Loucy (cell line): ENCODE measurements at regions not wholly inside any gene's neighbourhood (a gene's known extent, or its start where the extent isn't known, plus 50 kb on each side); places are given as distances from the start of the nearest gene placed in this dataset.

Source experiments
- H2AFZ ChIP-seq: fragments of 200-600 bp; sonication (generic); 2 replicates; pipeline ENCODE4 v1.6.0; 2016; ENCODE audit warnings: antibody characterized with exemption, mild to moderate bottlenecking, low read length, moderate library complexity
- H3F3A ChIP-seq: fragments of 200-600 bp; 2 replicates; pipeline ENCODE4 v1.6.0; 2016; ENCODE audit warnings: antibody characterized with exemption, low read depth, mild to moderate bottlenecking
- H3K27me3 ChIP-seq: fragments of 200-600 bp; sonication (generic); 2 replicates; pipeline ENCODE4 v1.6.1; 2014; ENCODE audit warnings: low read length, mild to moderate bottlenecking; ENCODE audit not compliant: insufficient read depth, poor library complexity, severe bottlenecking
- H3K36me3 ChIP-seq: fragments of 200-600 bp; sonication (generic); 2 replicates; pipeline ENCODE4 v1.6.1; 2016; ENCODE audit warnings: low read length; ENCODE audit not compliant: insufficient read depth
- H3K4me1 ChIP-seq: fragments of 200-600 bp; sonication (generic); 2 replicates; pipeline ENCODE4 v1.5.1; 2014; ENCODE audit warnings: low read length, mild to moderate bottlenecking; ENCODE audit not compliant: insufficient read depth, poor library complexity, severe bottlenecking
- H3K4me2 ChIP-seq: fragments of 200-600 bp; sonication (generic); 2 replicates; pipeline ENCODE4 v1.6.0; 2014; ENCODE audit warnings: antibody characterized with exemption, low read length, low read depth, mild to moderate bottlenecking; ENCODE audit not compliant: poor library complexity, severe bottlenecking
- H3K4me3 ChIP-seq: fragments of 200-600 bp; sonication (generic); 2 replicates; pipeline ENCODE4 v1.5.1; 2014; ENCODE audit warnings: low read length, mild to moderate bottlenecking, mixed read lengths; ENCODE audit not compliant: poor library complexity, severe bottlenecking
- H3K79me2 ChIP-seq: fragments of 200-600 bp; sonication (generic); 2 replicates; pipeline ENCODE4 v1.6.1; 2014; ENCODE audit warnings: low read length; ENCODE audit not compliant: insufficient read depth
- H3K9ac ChIP-seq: fragments of 200-600 bp; sonication (generic); 2 replicates; pipeline ENCODE4 v1.6.0; 2014; ENCODE audit warnings: mild to moderate bottlenecking, low read depth, low read length, moderate library complexity; ENCODE audit not compliant: poor library complexity, severe bottlenecking
- H3K9me2 ChIP-seq: fragments of 200-600 bp; sonication (generic); replicated peaks from 2 replicates; pipeline ENCODE4 v1.6.1; 2016; ENCODE audit warnings: low read depth, low read length, mixed read lengths
- H3K9me3 ChIP-seq: fragments of 200-600 bp; sonication (generic); 2 replicates; pipeline ENCODE4 v1.6.1; 2014; ENCODE audit warnings: mild to moderate bottlenecking, antibody characterized with exemption, low read length, low read depth; ENCODE audit not compliant: insufficient read depth
- H4K20me1 ChIP-seq: fragments of 200-600 bp; sonication (generic); 2 replicates; pipeline ENCODE4 v1.6.0; 2014; ENCODE audit warnings: antibody characterized with exemption, low read length, mild to moderate bottlenecking; ENCODE audit not compliant: insufficient read depth, poor library complexity, severe bottlenecking
- EZH2phosphoT487 ChIP-seq: fragments of 200-600 bp; IDR thresholded peaks from 2 replicates; pipeline ENCODE4 v1.6.1; 2018; ENCODE audit warnings: antibody characterized with exemption, mild to moderate bottlenecking, moderate library complexity, borderline replicate concordance
- TF ChIP-seq, protein P1 (sequence below): fragments of 200-600 bp; sonication (generic); conservative IDR thresholded peaks from 2 replicates; pipeline ENCODE4 v1.5.1; 2014; ENCODE audit warnings: mild to moderate bottlenecking, antibody characterized with exemption, low read length

DNA sequence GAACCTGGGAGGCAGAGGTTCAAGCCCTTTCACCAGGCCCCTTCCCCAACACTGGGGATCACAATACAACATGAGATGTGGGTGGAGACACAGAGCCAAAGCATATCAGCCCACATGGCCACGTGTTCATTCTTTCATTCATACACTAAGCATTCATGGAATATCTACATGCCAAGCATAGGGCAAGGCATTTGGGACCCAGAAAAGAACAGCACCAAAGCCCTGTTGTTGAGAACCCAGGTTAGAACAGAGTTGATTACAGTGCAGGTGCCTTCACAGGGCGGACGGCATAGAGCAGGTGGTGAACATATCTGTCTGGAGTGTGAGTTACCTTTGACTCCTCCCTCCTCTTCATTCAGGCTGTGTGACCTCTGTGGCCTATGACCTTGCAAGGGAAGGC, 159.4 kb upstream of the GSC start:
- Histone ChIP-seq H3K79me2 (no peaks in the 10 kb centered on the region), H3K27me3 (no peaks in the 10 kb centered on the region), H3K9me2 (no peaks in the 10 kb centered on the region), H4K20me1 (no peaks in the 10 kb centered on the region), H2AFZ (no peak overlapping the region), H3K9me3 (no peaks in the 10 kb centered on the region), H3K36me3 (no peaks in the 10 kb centered on the region), H3K4me3 (no peak overlapping the region), H3K4me2 (no peak overlapping the region), H3K4me1 (no peaks in the 10 kb centered on the region), H3F3A (no peaks in the 10 kb centered on the region), H3K9ac (no peak overlapping the region)
- TF ChIP-seq EZH2phosphoT487 = no peak
- TF ChIP-seq, protein P1, sequence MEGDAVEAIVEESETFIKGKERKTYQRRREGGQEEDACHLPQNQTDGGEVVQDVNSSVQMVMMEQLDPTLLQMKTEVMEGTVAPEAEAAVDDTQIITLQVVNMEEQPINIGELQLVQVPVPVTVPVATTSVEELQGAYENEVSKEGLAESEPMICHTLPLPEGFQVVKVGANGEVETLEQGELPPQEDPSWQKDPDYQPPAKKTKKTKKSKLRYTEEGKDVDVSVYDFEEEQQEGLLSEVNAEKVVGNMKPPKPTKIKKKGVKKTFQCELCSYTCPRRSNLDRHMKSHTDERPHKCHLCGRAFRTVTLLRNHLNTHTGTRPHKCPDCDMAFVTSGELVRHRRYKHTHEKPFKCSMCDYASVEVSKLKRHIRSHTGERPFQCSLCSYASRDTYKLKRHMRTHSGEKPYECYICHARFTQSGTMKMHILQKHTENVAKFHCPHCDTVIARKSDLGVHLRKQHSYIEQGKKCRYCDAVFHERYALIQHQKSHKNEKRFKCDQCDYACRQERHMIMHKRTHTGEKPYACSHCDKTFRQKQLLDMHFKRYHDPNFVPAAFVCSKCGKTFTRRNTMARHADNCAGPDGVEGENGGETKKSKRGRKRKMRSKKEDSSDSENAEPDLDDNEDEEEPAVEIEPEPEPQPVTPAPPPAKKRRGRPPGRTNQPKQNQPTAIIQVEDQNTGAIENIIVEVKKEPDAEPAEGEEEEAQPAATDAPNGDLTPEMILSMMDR = no peak

DNA sequence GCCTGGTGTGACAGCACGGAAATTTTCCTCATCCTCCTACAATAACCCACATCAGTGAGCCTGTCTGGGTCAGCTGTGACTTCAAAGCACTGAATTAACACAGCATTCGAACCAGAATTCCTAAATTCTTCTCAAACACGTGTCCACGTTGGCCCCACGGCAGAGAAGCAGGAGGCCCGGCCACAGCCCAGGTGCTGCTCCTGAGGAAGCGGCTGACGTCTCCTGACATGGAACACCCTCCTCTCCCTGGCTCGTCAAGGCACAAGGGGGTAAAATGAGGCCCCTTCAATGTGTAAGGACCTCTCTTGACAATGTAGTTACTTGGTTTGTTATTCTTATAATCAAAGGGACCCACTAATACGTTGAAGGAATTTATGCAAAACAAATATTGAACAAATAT, 156.3 kb upstream of the GSC start:
- no peak overlapping the region for H3K9ac ChIP-seq
- no peak overlapping the region for H3K4me3 ChIP-seq
- no peaks in the 10 kb centered on the region for H4K20me1 ChIP-seq
- no peak overlapping the region for H3K4me2 ChIP-seq
- H2AFZ ChIP-seq = no peak overlapping the region
- H3K36me3 ChIP-seq = no peaks in the 10 kb centered on the region
- TF ChIP-seq, protein P1 = no peak
- TF ChIP-seq EZH2phosphoT487 = no peak
- H3K4me1 ChIP-seq = no peaks in the 10 kb centered on the region
- no peaks in the 10 kb centered on the region for H3F3A ChIP-seq
- H3K9me3 ChIP-seq = no peaks in the 10 kb centered on the region
- no peaks in the 10 kb centered on the region for H3K27me3 ChIP-seq
- H3K79me2 ChIP-seq = no peaks in the 10 kb centered on the region
- H3K9me2 ChIP-seq = no peaks in the 10 kb centered on the region

GRCh38 chr14:94925416-94926173, 155.7 kb upstream of the GSC start:
- no peak overlapping the region for H3K9ac ChIP-seq
- H3K4me1 ChIP-seq = no peaks in the 10 kb centered on the region
- H4K20me1 ChIP-seq = no peaks in the 10 kb centered on the region
- no peak overlapping the region for H3K4me3 ChIP-seq
- H3K27me3 ChIP-seq = no peaks in the 10 kb centered on the region
- H3K9me2 ChIP-seq = no peaks in the 10 kb centered on the region
- no peak overlapping the region for H2AFZ ChIP-seq
- H3K79me2 ChIP-seq = no peaks in the 10 kb centered on the region
- no peaks in the 10 kb centered on the region for H3K9me3 ChIP-seq
- no peaks in the 10 kb centered on the region for H3K36me3 ChIP-seq
- no peak overlapping the region for H3K4me2 ChIP-seq
- TF ChIP-seq EZH2phosphoT487 = no peak
- TF ChIP-seq, protein P1 = no peak
- no peaks in the 10 kb centered on the region for H3F3A ChIP-seq
